IMR-90 (cell line): ENCODE measurements at regions not wholly inside any gene's neighbourhood (a gene's known extent, or its start where the extent isn't known, plus 50 kb on each side); places are given as distances from the start of the nearest gene placed in this dataset.

ENCODE experiments used
- ATAC-seq: fragments of 200-7000 bp; cut with Tn5 transposase; 2 replicates; pipeline ENCODE4 v1.9.1; 2020; ENCODE audit warnings: low read depth, mild to moderate bottlenecking, moderate library complexity
- BruUV-seq: library from RNA; stranded (reverse); fragments of 400-500 nt; replicated peaks from 2 replicates; lab custom pipeline; 2021; lab: Mats Ljungman, UMichigan
- CTCF ChIA-PET: fragments of 300-600 bp; formaldehyde crosslinking; extraction: SDS; loops from one replicate; lab custom pipeline; 2021; ENCODE audit warnings: antibody characterized with exemption; lab: Yijun Ruan, JAX
- POLR2A ChIA-PET: fragments of 300-600 bp; sonication (Branson Sonifier 250); formaldehyde crosslinking; loops from one replicate; lab custom pipeline; 2022; ENCODE audit warnings: antibody characterized with exemption; ENCODE audit not compliant: unreplicated experiment; lab: Charles Lee
- DNase-seq: peaks from one replicate; pipeline ENCODE4 v3.0.0; 2013
- H2AFZ ChIP-seq: replicated peaks from 2 replicates; pipeline ENCODE3; 2013; ENCODE audit warnings: low read length, mild to moderate bottlenecking; ENCODE audit not compliant: poor library complexity
- H2AK5ac ChIP-seq: 2 replicates; pipeline ENCODE4 v1.6.1; 2013; ENCODE audit warnings: low read depth, low read length, inconsistent platforms
- H2AK9ac ChIP-seq: replicated peaks from 2 replicates; pipeline ENCODE3; 2013; ENCODE audit warnings: mild to moderate bottlenecking, low read depth, low read length, moderate library complexity; ENCODE audit not compliant: poor library complexity
- H2BK120ac ChIP-seq: 2 replicates; pipeline ENCODE4 v1.6.1; 2013; ENCODE audit warnings: low read depth, low read length, inconsistent platforms
- H2BK15ac ChIP-seq: 3 replicates; pipeline ENCODE4 v1.6.1; 2013; ENCODE audit warnings: low read depth, low read length, inconsistent platforms
- H2BK20ac ChIP-seq: 2 replicates; pipeline ENCODE4 v1.6.1; 2013; ENCODE audit warnings: low read depth, mild to moderate bottlenecking, inconsistent platforms, low read length, moderate library complexity
- H2BK5ac ChIP-seq: 2 replicates; pipeline ENCODE4 v1.6.1; 2013; ENCODE audit warnings: mild to moderate bottlenecking, low read depth, low read length, inconsistent platforms; ENCODE audit not compliant: poor library complexity, severe bottlenecking
- H3K14ac ChIP-seq: replicated peaks from 2 replicates; pipeline ENCODE4 v1.6.1; 2013; ENCODE audit warnings: low read depth, low read length, inconsistent platforms
- H3K18ac ChIP-seq: 2 replicates; pipeline ENCODE4 v1.6.1; 2013; ENCODE audit warnings: low read depth, low read length, control low read depth
- H3K23ac ChIP-seq: 2 replicates; pipeline ENCODE4 v1.6.1; 2013; ENCODE audit warnings: low read depth, low read length, inconsistent platforms
- H3K27ac ChIP-seq: 2 replicates; pipeline ENCODE4 v1.5.1; 2013; ENCODE audit warnings: mild to moderate bottlenecking, control low read depth, low read length; ENCODE audit not compliant: insufficient read depth
- H3K27me3 ChIP-seq: 2 replicates; pipeline ENCODE4 v1.6.1; 2013; ENCODE audit warnings: low read length; ENCODE audit not compliant: control insufficient read depth, insufficient read depth
- H3K36me3 ChIP-seq: 2 replicates; pipeline ENCODE4 v1.6.1; 2013; ENCODE audit warnings: low read length, mixed read lengths; ENCODE audit not compliant: control insufficient read depth, insufficient read depth
- H3K4ac ChIP-seq: 2 replicates; pipeline ENCODE4 v1.6.1; 2013; ENCODE audit warnings: low read depth, low read length, inconsistent platforms
- H3K4me1 ChIP-seq: 2 replicates; pipeline ENCODE4 v1.6.1; 2013; ENCODE audit warnings: low read length, mixed read lengths; ENCODE audit not compliant: control insufficient read depth, insufficient read depth
- H3K4me2 ChIP-seq: 2 replicates; pipeline ENCODE4 v1.6.1; 2013; ENCODE audit warnings: low read depth, mild to moderate bottlenecking, control low read depth, low read length, moderate library complexity
- H3K4me3 ChIP-seq: 2 replicates; pipeline ENCODE4 v1.5.1; 2013; ENCODE audit warnings: low read depth, mild to moderate bottlenecking, control low read depth, low read length, moderate library complexity; ENCODE audit not compliant: insufficient read depth
- H3K56ac ChIP-seq: 2 replicates; pipeline ENCODE4 v1.6.1; 2013; ENCODE audit warnings: low read length, inconsistent platforms; ENCODE audit not compliant: insufficient read depth; ENCODE audit errors: extremely low read depth
- H3K79me1 ChIP-seq, 2 experiments: 2 replicates each; pipeline ENCODE4 v1.6.1; 2013; ENCODE audit warnings: low read length in 2 of 2, inconsistent platforms in 1 of 2, low read depth in 1 of 2
- H3K9ac ChIP-seq: 2 replicates; pipeline ENCODE4 v1.6.1; 2013; ENCODE audit warnings: low read depth, low read length, control low read depth
- H3K9me1 ChIP-seq: 2 replicates; pipeline ENCODE4 v1.6.1; 2013; ENCODE audit warnings: low read length, inconsistent platforms; ENCODE audit not compliant: insufficient read depth
- H3K9me3 ChIP-seq: 2 replicates; pipeline ENCODE4 v1.6.1; 2013; ENCODE audit warnings: low read length; ENCODE audit not compliant: control insufficient read depth, insufficient read depth
- H4K20me1 ChIP-seq: 2 replicates; pipeline ENCODE4 v1.6.1; 2013; ENCODE audit warnings: low read length, inconsistent platforms; ENCODE audit not compliant: insufficient read depth
- H4K5ac ChIP-seq: 2 replicates; pipeline ENCODE4 v1.6.1; 2013; ENCODE audit warnings: mild to moderate bottlenecking, low read depth, low read length, control low read depth
- H4K8ac ChIP-seq, 2 experiments: 2 replicates each; pipeline ENCODE4 v1.6.1; 2013; ENCODE audit warnings: low read depth in 2 of 2, low read length in 2 of 2, control low read depth in 1 of 2, inconsistent platforms in 1 of 2
- H4K91ac ChIP-seq: 2 replicates; pipeline ENCODE4 v1.6.1; 2013; ENCODE audit warnings: low read depth, low read length, inconsistent platforms; ENCODE audit not compliant: insufficient read depth
- BHLHE40 ChIP-seq: fragments of 150-350 bp; IDR thresholded peaks from 2 replicates; pipeline ENCODE4 v1.6.1; 2016; ENCODE audit warnings: mild to moderate bottlenecking, low read depth, low read length
- CEBPB ChIP-seq: IDR thresholded peaks from 2 replicates; pipeline ENCODE4 v1.6.1; 2012; ENCODE audit warnings: low read depth, low read length, improper control_type of control experiment
- CHD1 ChIP-seq: IDR thresholded peaks from 2 replicates; pipeline ENCODE4 v1.6.1; 2012; ENCODE audit warnings: low read depth, low read length, improper control_type of control experiment
- CTCF ChIP-seq: conservative IDR thresholded peaks from 2 replicates; pipeline ENCODE4 v1.5.1; 2012; ENCODE audit warnings: mild to moderate bottlenecking, low read depth, low read length, improper control_type of control experiment
- FOS ChIP-seq: fragments of 150-350 bp; IDR thresholded peaks from 2 replicates; pipeline ENCODE4 v1.6.1; 2016; ENCODE audit warnings: low read depth, low read length
- MAFK ChIP-seq: IDR thresholded peaks from 2 replicates; pipeline ENCODE4 v1.6.1; 2012; ENCODE audit warnings: low read depth, low read length, improper control_type of control experiment
- MAZ ChIP-seq: IDR thresholded peaks from 2 replicates; pipeline ENCODE4 v1.6.1; 2012; ENCODE audit warnings: low read depth, mild to moderate bottlenecking, low read length, improper control_type of control experiment, moderate library complexity, borderline replicate concordance
- MXI1 ChIP-seq: IDR thresholded peaks from 2 replicates; pipeline ENCODE4 v1.6.1; 2012; ENCODE audit warnings: low read depth, mild to moderate bottlenecking, low read length, moderate library complexity, borderline replicate concordance
- NFE2L2 ChIP-seq: fragments of 150-350 bp; IDR thresholded peaks from 2 replicates; pipeline ENCODE4 v1.6.1; 2016; ENCODE audit warnings: low read depth, mild to moderate bottlenecking, low read length
- POLR2A ChIP-seq: IDR thresholded peaks from 2 replicates; pipeline ENCODE4 v1.6.1; 2012; ENCODE audit warnings: mild to moderate bottlenecking, low read depth, low read length
- RAD21 ChIP-seq: IDR thresholded peaks from 2 replicates; pipeline ENCODE4 v1.6.1; 2012; ENCODE audit warnings: low read length, improper control_type of control experiment
- RCOR1 ChIP-seq: IDR thresholded peaks from 2 replicates; pipeline ENCODE4 v1.6.1; 2012; ENCODE audit warnings: mild to moderate bottlenecking, low read length, improper control_type of control experiment; ENCODE audit not compliant: insufficient replicate concordance
- RFX5 ChIP-seq: IDR thresholded peaks from 2 replicates; pipeline ENCODE4 v1.8.0; 2012; ENCODE audit warnings: low read depth, mild to moderate bottlenecking, low read length, moderate library complexity
- SMC3 ChIP-seq: fragments of 150-350 bp; IDR thresholded peaks from 2 replicates; pipeline ENCODE4 v1.6.1; 2016; ENCODE audit warnings: low read depth, mild to moderate bottlenecking, antibody characterized with exemption, low read length, moderate library complexity
- USF2 ChIP-seq: fragments of 150-350 bp; IDR thresholded peaks from 2 replicates; pipeline ENCODE4 v1.6.1; 2017; ENCODE audit warnings: mild to moderate bottlenecking, antibody characterized with exemption, low read length, low read depth
- WGBS, 2 experiments: methylation state at CpG; one replicate each; pipeline versions ENCODE4 v1.1.5 to v1.1.7; 2013; ENCODE audit warnings: missing lambda C conversion rate in 2 of 2; ENCODE audit not compliant: insufficient read length in 1 of 2; ENCODE audit errors: extremely low coverage in 2 of 2; 5-methylcytosine and 5-hydroxymethylcytosine counted together
- dilution Hi-C: fragments of 300-500 bp; cut with HindIII; formaldehyde crosslinking; loops from one replicate; pipeline ENCODE4 v1.14.3; 2018; ENCODE audit warnings: low sequenced_read_pairs; ENCODE audit not compliant: unreplicated experiment
- in situ Hi-C: fragments of 300-500 bp; cut with MboI; formaldehyde crosslinking; loops from 3 replicates; pipeline ENCODE4 v1.14.3; 2019; ENCODE audit warnings: low sequenced_read_pairs, inconsistent platforms, mixed read lengths
- intact Hi-C: fragments of 100-400 bp; cut with micrococcal nuclease; formaldehyde crosslinking; loops from 2 replicates; pipeline ENCODE4 v1.10.0; 2022

- no peak overlapping the region for H3K23ac ChIP-seq
- CTCF ChIA-PET: interaction anchor here (0.6 kb wide), 1 partner anchor 74 kb away, joined by 3 read pairs; no protein-coding TSS in a partner anchor
- no peak overlapping the region for H4K5ac ChIP-seq
- H4K91ac ChIP-seq: no peak overlapping the region
- no peak overlapping the region for H3K14ac ChIP-seq
- no peak overlapping the region for H2AK9ac ChIP-seq
- no peaks in the 10 kb centered on the region for H4K20me1 ChIP-seq
- no peak overlapping the region for H3K18ac ChIP-seq
- dilution Hi-C loops: no loop called here
- WGBS, 2 experiments: no CpG with 5 or more reads among the region's 2 CpGs
- no peak overlapping the region for H3K4me2 ChIP-seq
- H3K27me3 ChIP-seq: no peaks in the 10 kb centered on the region
- H3K4ac ChIP-seq: no peak overlapping the region
- intact Hi-C loops: no loop called here
- no peak overlapping the region for H2AK5ac ChIP-seq
- H3K36me3 ChIP-seq: no peaks in the 10 kb centered on the region
- no peak for TF ChIP-seq MAZ
- TF ChIP-seq FOS: no peak
- TF ChIP-seq MXI1: no peak
- TF ChIP-seq RCOR1: no peak
- TF ChIP-seq CEBPB: no peak
- TF ChIP-seq SMC3: no peak
- no peak for TF ChIP-seq CHD1
- no peak for TF ChIP-seq POLR2A
- no peak for TF ChIP-seq MAFK
- no peak for TF ChIP-seq RFX5
- TF ChIP-seq NFE2L2: no peak
- no peak for TF ChIP-seq CTCF
- TF ChIP-seq USF2: no peak
- no peak for TF ChIP-seq RAD21
- TF ChIP-seq BHLHE40: no peak
- H2BK120ac ChIP-seq: no peak overlapping the region
- no peak overlapping the region for H3K9ac ChIP-seq
- no TSS peak for BruUV-seq
- ATAC-seq (no peak), DNase-seq (no peak)
- no peaks in the 10 kb centered on the region for H3K9me1 ChIP-seq
- H3K56ac ChIP-seq: no peak overlapping the region
- no peak overlapping the region for H3K4me3 ChIP-seq
- H3K9me3 ChIP-seq: no peaks in the 10 kb centered on the region; the same call in 1 of the 2 replicates
- H2BK15ac ChIP-seq: no peak overlapping the region
- H4K8ac ChIP-seq: no peak overlapping the region
- in situ Hi-C loops: no loop called here
- no peaks in the 10 kb centered on the region for H3K79me1 ChIP-seq
- H3K27ac ChIP-seq: no peak overlapping the region
- POLR2A ChIA-PET: no interaction called here
- H2BK5ac ChIP-seq: no peak overlapping the region
- no peaks in the 10 kb centered on the region for H3K4me1 ChIP-seq
- H2BK20ac ChIP-seq: no peak overlapping the region
- no peak overlapping the region for H2AFZ ChIP-seq
Observed at GRCh38 chr12:89907659-89908058, 199.0 kb upstream of the ATP2B1 start.
